Hepatocyte (in vitro differentiated cells): ENCODE measurements at regions not wholly inside any gene's neighbourhood (a gene's known extent, or its start where the extent isn't known, plus 50 kb on each side); places are given as distances from the start of the nearest gene placed in this dataset.

Experiments used
- DNase-seq: peaks from one replicate; pipeline ENCODE4 v3.0.0-alpha.2; 2016; ENCODE audit warnings: low spot score
- H2AFZ ChIP-seq: fragments of 200-600 bp; sonication (generic); 2 replicates; pipeline ENCODE4 v1.6.0; 2016; ENCODE audit warnings: antibody characterized with exemption, mild to moderate bottlenecking
- H3K27ac ChIP-seq: fragments of 200-600 bp; sonication (generic); 2 replicates; pipeline ENCODE4 v1.5.1; 2016; ENCODE audit warnings: mild to moderate bottlenecking
- H3K27me3 ChIP-seq: fragments of 200-600 bp; sonication (generic); 2 replicates; pipeline ENCODE4 v1.6.1; 2016
- H3K36me3 ChIP-seq: fragments of 200-600 bp; sonication (generic); replicated peaks from 2 replicates; pipeline ENCODE4 v1.5.1; 2016; ENCODE audit warnings: low read depth; ENCODE audit not compliant: insufficient read depth
- H3K4me1 ChIP-seq: fragments of 200-600 bp; sonication (generic); 2 replicates; pipeline ENCODE4 v1.5.1; 2016; ENCODE audit warnings: mild to moderate bottlenecking, moderate library complexity; ENCODE audit not compliant: insufficient read depth
- H3K4me2 ChIP-seq: fragments of 200-600 bp; sonication (generic); 2 replicates; pipeline ENCODE4 v1.6.0; 2016
- H3K4me3 ChIP-seq: fragments of 200-600 bp; sonication (generic); 2 replicates; pipeline ENCODE4 v1.5.1; 2016; ENCODE audit warnings: mild to moderate bottlenecking
- H3K79me2 ChIP-seq: fragments of 200-600 bp; sonication (generic); 2 replicates; pipeline ENCODE4 v1.6.0; 2017; ENCODE audit warnings: mild to moderate bottlenecking
- H3K9me2 ChIP-seq: fragments of 200-600 bp; sonication (generic); replicated peaks from 2 replicates; pipeline ENCODE4 v1.6.0; 2017; ENCODE audit warnings: mild to moderate bottlenecking; ENCODE audit not compliant: insufficient read depth
- H3K9me3 ChIP-seq: fragments of 200-600 bp; sonication (generic); 2 replicates; pipeline ENCODE4 v1.5.1; 2016; ENCODE audit warnings: low read depth, mild to moderate bottlenecking
- H4K20me1 ChIP-seq: fragments of 200-600 bp; sonication (generic); 2 replicates; pipeline ENCODE4 v1.6.0; 2016; ENCODE audit warnings: mild to moderate bottlenecking; ENCODE audit not compliant: insufficient read depth, poor library complexity, severe bottlenecking
- CTCF ChIP-seq: fragments of 200-600 bp; sonication (generic); IDR thresholded peaks from 2 replicates; pipeline ENCODE4 v1.5.1; 2016; ENCODE audit warnings: antibody characterized with exemption, mild to moderate bottlenecking; ENCODE audit not compliant: poor library complexity
- EZH2 ChIP-seq: fragments of 200-600 bp; sonication (generic); IDR thresholded peaks from 2 replicates; pipeline ENCODE4 v1.6.1; 2016; ENCODE audit warnings: antibody characterized with exemption, mild to moderate bottlenecking, borderline replicate concordance
- EZH2phosphoT487 ChIP-seq: fragments of 200-600 bp; sonication (generic); IDR thresholded peaks from one replicate; pipeline ENCODE4 v1.6.1; 2018; ENCODE audit warnings: antibody characterized with exemption, mild to moderate bottlenecking, low read depth, moderate library complexity; ENCODE audit not compliant: unreplicated experiment, severe bottlenecking
- WGBS: methylation state at CpG from one replicate; pipeline ENCODE4 v1.1.6; 2016; ENCODE audit warnings: low lambda C conversion rate; ENCODE audit errors: missing lambda C conversion rate; 5-methylcytosine and 5-hydroxymethylcytosine counted together

- H3K4me3 ChIP-seq: no peak overlapping the region
- no peaks in the 10 kb centered on the region for H3K4me1 ChIP-seq
- DNase-seq: no peak
- no peaks in the 10 kb centered on the region for H3K27me3 ChIP-seq
- H3K79me2 ChIP-seq: no peaks in the 10 kb centered on the region
- 86% methylated on average over 2 of the region's 2 CpGs for WGBS
- H4K20me1 ChIP-seq: no peaks in the 10 kb centered on the region
- H3K4me2 ChIP-seq: no peak overlapping the region
- no peak overlapping the region for H3K27ac ChIP-seq
- no peaks in the 10 kb centered on the region for H3K36me3 ChIP-seq
- TF ChIP-seq CTCF (no peak), EZH2 (no peak), EZH2phosphoT487 (no peak)
- H2AFZ ChIP-seq: no peak overlapping the region
- H3K9me2 ChIP-seq: no peaks in the 10 kb centered on the region
- H3K9me3 ChIP-seq: no peaks in the 10 kb centered on the region
Observed at GRCh38 chr18:75677696-75678455, 250.4 kb upstream of the SMIM21 start.

- Histone ChIP-seq H4K20me1 (no peaks in the 10 kb centered on the region), H3K36me3 (no peaks in the 10 kb centered on the region), H3K4me3 (no peak overlapping the region), H2AFZ (no peak overlapping the region), H3K9me2 (no peaks in the 10 kb centered on the region), H3K9me3 (no peaks in the 10 kb centered on the region), H3K4me2 (no peak overlapping the region), H3K79me2 (no peaks in the 10 kb centered on the region), H3K4me1 (peaks cover 1% of the 10 kb centered on the region), H3K27ac (no peak overlapping the region), H3K27me3 (no peaks in the 10 kb centered on the region)
- no peak for DNase-seq
- TF ChIP-seq EZH2phosphoT487 (no peak), CTCF (no peak), EZH2 (no peak)
- WGBS: 72% methylated on average over 1 of the region's 1 CpG
Observed at GRCh38 chr18:75660932-75661331, 233.4 kb upstream of the SMIM21 start.

GRCh38 chr18:75659535-75660023 is 232.1 kb upstream of the SMIM21 start:
- no peaks in the 10 kb centered on the region for H4K20me1 ChIP-seq
- H3K27ac ChIP-seq: no peak overlapping the region
- H2AFZ ChIP-seq: no peak overlapping the region
- H3K9me3 ChIP-seq: no peaks in the 10 kb centered on the region
- peaks cover 14% of the 10 kb centered on the region for H3K4me1 ChIP-seq
- no peak overlapping the region for H3K4me2 ChIP-seq
- no peak for TF ChIP-seq EZH2phosphoT487
- TF ChIP-seq EZH2: no peak
- TF ChIP-seq CTCF: no peak
- H3K9me2 ChIP-seq: no peaks in the 10 kb centered on the region
- H3K27me3 ChIP-seq: no peaks in the 10 kb centered on the region
- H3K79me2 ChIP-seq: no peaks in the 10 kb centered on the region
- no peaks in the 10 kb centered on the region for H3K36me3 ChIP-seq
- no peak for DNase-seq
- no peak overlapping the region for H3K4me3 ChIP-seq
